ENCODE measurements at regions not wholly inside any gene's neighbourhood (a gene's known extent, or its start where the extent isn't known, plus 50 kb on each side); places are given as distances from the start of the nearest gene placed in this dataset.

DNA sequence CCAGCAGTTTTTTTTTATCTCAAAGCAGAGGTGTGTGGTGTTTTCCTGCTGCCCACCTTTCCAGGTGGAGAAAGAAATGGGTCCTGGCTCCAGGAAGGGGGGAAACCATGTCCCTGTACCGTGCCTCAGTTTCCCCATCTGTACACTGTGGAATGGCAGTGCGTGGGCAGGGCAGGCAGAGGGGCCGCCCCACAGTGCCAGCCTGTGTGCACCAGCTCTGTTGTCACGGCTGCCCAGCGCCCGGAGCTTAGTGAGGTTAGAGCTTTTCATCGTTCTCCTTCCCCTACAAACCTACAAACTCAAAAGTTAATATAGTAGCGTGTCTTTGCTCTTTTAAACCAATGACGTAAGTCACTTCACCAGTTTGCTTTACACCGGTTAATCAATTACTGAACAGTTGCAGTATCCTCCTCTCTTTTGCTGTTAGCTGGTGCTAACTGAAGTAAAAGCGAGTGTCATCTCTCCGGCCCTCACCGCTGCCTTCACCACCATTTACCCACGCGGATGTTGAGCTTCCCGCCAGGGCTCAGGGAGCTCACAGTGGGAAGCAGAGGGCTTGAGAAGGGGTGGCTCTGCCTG is 114.8 kb upstream of the ADRA2C start:
- ATAC-seq (no peak), DNase-seq (no peak)
- TF ChIP-seq, protein P1, sequence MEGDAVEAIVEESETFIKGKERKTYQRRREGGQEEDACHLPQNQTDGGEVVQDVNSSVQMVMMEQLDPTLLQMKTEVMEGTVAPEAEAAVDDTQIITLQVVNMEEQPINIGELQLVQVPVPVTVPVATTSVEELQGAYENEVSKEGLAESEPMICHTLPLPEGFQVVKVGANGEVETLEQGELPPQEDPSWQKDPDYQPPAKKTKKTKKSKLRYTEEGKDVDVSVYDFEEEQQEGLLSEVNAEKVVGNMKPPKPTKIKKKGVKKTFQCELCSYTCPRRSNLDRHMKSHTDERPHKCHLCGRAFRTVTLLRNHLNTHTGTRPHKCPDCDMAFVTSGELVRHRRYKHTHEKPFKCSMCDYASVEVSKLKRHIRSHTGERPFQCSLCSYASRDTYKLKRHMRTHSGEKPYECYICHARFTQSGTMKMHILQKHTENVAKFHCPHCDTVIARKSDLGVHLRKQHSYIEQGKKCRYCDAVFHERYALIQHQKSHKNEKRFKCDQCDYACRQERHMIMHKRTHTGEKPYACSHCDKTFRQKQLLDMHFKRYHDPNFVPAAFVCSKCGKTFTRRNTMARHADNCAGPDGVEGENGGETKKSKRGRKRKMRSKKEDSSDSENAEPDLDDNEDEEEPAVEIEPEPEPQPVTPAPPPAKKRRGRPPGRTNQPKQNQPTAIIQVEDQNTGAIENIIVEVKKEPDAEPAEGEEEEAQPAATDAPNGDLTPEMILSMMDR (IDR thresholded peaks at IDR 0.05): no peak
- intact Hi-C loops (cut with DNase I): no loop called here
- Histone ChIP-seq H3K9me3 (no peaks in the 10 kb centered on the region), H3K4me1 (no peaks in the 10 kb centered on the region), H3K27me3 (peaks cover 37% of the 10 kb centered on the region), H3K36me3 (no peaks in the 10 kb centered on the region), H3K4me3 (no peak overlapping the region), H3K27ac (no peak overlapping the region)

DNA sequence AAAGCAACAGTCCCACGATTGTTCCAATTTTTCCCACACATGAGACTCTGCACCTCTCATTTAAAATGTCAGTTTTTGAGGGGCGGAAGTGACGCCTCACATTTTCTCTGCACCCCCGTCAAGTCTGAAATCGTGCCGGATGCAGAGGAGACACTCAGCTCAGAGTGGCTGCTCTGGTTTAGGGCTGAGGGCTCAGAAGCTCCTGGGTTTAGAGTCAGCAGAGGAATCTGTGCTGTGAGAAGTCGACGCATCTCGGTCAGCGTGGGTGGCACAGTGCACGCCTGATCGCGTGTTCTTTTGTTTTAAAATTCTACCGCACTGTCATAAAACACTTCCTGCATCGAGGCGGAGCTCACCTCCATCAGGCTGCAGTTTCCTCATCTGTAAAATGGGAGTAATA is 116.7 kb upstream of the ADRA2C start:
- H3K27me3 ChIP-seq: peaks cover 34% of the 10 kb centered on the region
- intact Hi-C loops (cut with DNase I): no loop called here
- no peak overlapping the region for H3K27ac ChIP-seq
- H3K4me1 ChIP-seq: no peaks in the 10 kb centered on the region
- no peaks in the 10 kb centered on the region for H3K9me3 ChIP-seq
- TF ChIP-seq, protein P1 (IDR thresholded peaks at IDR 0.05): no peak
- no peak for DNase-seq
- no peak for ATAC-seq
- no peaks in the 10 kb centered on the region for H3K36me3 ChIP-seq
- H3K4me3 ChIP-seq: no peak overlapping the region

DNA sequence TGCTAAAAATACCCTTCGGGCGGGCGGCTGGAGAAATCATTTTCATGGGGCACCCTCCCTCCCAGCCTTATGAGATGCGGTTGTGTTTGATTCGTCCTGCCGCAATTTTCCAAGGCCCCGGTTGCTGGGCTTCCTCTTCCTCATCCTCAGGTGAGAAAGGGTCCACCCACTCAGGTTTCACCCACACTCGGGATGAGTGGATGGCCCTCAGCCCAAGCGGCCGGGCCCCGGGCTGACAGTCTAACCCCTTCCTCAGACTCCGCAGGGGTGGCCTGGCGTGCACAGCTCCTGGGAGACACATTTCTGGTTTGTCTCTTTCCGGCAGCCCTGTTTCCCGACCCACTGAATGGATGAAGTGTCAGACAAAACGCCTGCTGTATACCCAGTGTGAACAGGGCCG is 116.5 kb upstream of the LRPAP1 start:
- no peak overlapping the region for H3K27ac ChIP-seq
- no peak for ATAC-seq
- no peak for DNase-seq
- H3K4me3 ChIP-seq: no peak overlapping the region
- peaks cover 28% of the 10 kb centered on the region for H3K27me3 ChIP-seq
- no peaks in the 10 kb centered on the region for H3K9me3 ChIP-seq
- no peaks in the 10 kb centered on the region for H3K4me1 ChIP-seq
- H3K36me3 ChIP-seq: no peaks in the 10 kb centered on the region
- TF ChIP-seq, protein P1 (IDR thresholded peaks at IDR 0.05): no peak
- intact Hi-C loops (cut with DNase I): no loop called here

DNA sequence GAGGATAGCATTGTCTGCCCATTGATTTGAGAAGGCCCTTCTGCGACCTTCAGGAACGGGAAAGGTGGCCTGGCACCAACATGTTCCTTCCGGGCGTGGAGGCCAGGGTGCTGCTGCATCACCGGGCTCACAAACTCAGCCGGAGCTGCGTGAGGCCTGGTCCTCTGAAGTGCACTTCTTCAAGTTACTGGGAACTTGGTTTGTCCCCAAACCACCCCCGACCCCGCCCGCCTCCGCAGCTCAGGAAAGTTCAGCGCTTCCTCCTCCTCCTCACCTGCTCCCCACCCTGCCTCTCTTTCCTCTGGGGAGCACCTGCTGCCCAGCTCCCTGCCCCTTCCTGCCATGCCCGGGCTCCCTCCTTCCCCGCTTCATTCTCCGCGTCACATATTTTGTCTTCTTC is 116.0 kb upstream of the LRPAP1 start:
- Histone ChIP-seq H3K9me3 (no peaks in the 10 kb centered on the region), H3K4me1 (no peaks in the 10 kb centered on the region), H3K27ac (no peak overlapping the region), H3K4me3 (no peak overlapping the region), H3K27me3 (peaks cover 24% of the 10 kb centered on the region), H3K36me3 (no peaks in the 10 kb centered on the region)
- no peak for ATAC-seq
- TF ChIP-seq, protein P1 (IDR thresholded peaks at IDR 0.05): no peak
- DNase-seq: no peak
- intact Hi-C loops (cut with DNase I): no loop called here

DNA sequence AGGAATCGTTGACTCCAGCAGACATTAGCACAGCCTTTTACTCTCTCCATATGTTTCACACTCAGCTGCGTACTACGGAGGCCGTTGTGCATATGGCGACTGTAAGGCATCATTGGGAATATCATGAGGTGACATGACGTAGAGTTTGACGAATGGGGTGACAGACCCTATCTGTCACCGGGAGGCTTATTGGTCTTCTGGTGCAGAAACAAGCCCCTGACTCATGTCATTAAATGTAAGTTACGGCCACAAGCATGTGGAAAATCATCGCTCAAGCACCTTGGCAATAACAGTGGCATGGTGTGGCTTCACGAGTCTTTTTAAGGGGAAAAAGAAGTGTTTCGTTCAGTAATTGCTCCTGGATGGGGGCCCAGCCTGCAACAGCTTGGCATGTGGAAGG is 115.2 kb upstream of the LRPAP1 start:
- Histone ChIP-seq H3K36me3 (no peaks in the 10 kb centered on the region), H3K4me1 (no peaks in the 10 kb centered on the region), H3K9me3 (no peaks in the 10 kb centered on the region), H3K4me3 (no peak overlapping the region), H3K27me3 (peaks cover 19% of the 10 kb centered on the region), H3K27ac (no peak overlapping the region)
- TF ChIP-seq, protein P1 (IDR thresholded peaks at IDR 0.05): no peak
- no peak for ATAC-seq
- no peak for DNase-seq
- intact Hi-C loops (cut with DNase I): no loop called here
